ENCODE measurements at regions not wholly inside any gene's neighbourhood (a gene's known extent, or its start where the extent isn't known, plus 50 kb on each side); places are given as distances from the start of the nearest gene placed in this dataset.

- TF ChIP-seq MYC (IDR thresholded peaks at IDR 0.05; ENCODE audit: low read depth, low read length) = no peak
- TF ChIP-seq POLR2A (IDR thresholded peaks at IDR 0.05; ENCODE audit: extremely low read depth, insufficient read length) = no peak
- no peak for TF ChIP-seq CTCF (IDR thresholded peaks at IDR 0.05; ENCODE audit: low read depth, low read length)
Measured at GRCh38 chr2:7598402-7598801, 681.2 kb downstream of the RNF144A start.

Data from NB4 (cell line).